ENCODE measurements at regions not wholly inside any gene's neighbourhood (a gene's known extent, or its start where the extent isn't known, plus 50 kb on each side); places are given as distances from the start of the nearest gene placed in this dataset.

DNA sequence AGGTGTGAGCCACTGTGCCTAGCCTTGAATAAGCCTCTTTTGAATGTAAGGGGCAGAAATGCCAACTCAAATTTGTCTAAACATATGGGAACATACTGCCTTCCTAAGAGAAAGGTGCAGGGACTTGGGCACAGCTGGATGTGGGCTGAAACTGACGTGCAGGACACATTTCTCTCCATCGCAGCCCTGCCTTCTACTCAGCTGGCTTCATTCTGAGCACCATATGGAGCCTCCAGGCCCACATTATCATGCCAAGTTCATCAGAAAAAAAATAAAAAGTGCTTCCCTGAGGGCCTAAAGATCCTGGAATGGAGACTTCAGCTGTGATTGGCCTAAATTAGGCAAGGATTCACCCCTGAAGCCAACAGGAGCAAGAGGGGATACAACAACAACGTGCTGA lies 386.2 kb downstream of the RAB28 start:
- TF ChIP-seq, protein P1, sequence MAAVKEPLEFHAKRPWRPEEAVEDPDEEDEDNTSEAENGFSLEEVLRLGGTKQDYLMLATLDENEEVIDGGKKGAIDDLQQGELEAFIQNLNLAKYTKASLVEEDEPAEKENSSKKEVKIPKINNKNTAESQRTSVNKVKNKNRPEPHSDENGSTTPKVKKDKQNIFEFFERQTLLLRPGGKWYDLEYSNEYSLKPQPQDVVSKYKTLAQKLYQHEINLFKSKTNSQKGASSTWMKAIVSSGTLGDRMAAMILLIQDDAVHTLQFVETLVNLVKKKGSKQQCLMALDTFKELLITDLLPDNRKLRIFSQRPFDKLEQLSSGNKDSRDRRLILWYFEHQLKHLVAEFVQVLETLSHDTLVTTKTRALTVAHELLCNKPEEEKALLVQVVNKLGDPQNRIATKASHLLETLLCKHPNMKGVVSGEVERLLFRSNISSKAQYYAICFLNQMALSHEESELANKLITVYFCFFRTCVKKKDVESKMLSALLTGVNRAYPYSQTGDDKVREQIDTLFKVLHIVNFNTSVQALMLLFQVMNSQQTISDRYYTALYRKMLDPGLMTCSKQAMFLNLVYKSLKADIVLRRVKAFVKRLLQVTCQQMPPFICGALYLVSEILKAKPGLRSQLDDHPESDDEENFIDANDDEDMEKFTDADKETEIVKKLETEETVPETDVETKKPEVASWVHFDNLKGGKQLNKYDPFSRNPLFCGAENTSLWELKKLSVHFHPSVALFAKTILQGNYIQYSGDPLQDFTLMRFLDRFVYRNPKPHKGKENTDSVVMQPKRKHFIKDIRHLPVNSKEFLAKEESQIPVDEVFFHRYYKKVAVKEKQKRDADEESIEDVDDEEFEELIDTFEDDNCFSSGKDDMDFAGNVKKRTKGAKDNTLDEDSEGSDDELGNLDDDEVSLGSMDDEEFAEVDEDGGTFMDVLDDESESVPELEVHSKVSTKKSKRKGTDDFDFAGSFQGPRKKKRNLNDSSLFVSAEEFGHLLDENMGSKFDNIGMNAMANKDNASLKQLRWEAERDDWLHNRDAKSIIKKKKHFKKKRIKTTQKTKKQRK (IDR thresholded peaks at IDR 0.05; ENCODE audit: low read length) = no peak
- TF ChIP-seq ZKSCAN5 (CRISPR knock-in tag; IDR thresholded peaks at IDR 0.05) (no peak), ETV6 (CRISPR knock-in tag; conservative IDR thresholded peaks at IDR 0.05) (no peak), ZNF350 (CRISPR knock-in tag; IDR thresholded peaks at IDR 0.05; ENCODE audit: borderline replicate concordance, low read depth) (no peak), PTBP1 (IDR thresholded peaks at IDR 0.05; ENCODE audit: low read depth, low read length, poor library complexity, severe bottlenecking) (no peak), NFATC3 (CRISPR knock-in tag; IDR thresholded peaks at IDR 0.05) (no peak), RFX5 (IDR thresholded peaks at IDR 0.05; ENCODE audit: low read depth, low read length) (no peak)
- TF ChIP-seq, protein P2, sequence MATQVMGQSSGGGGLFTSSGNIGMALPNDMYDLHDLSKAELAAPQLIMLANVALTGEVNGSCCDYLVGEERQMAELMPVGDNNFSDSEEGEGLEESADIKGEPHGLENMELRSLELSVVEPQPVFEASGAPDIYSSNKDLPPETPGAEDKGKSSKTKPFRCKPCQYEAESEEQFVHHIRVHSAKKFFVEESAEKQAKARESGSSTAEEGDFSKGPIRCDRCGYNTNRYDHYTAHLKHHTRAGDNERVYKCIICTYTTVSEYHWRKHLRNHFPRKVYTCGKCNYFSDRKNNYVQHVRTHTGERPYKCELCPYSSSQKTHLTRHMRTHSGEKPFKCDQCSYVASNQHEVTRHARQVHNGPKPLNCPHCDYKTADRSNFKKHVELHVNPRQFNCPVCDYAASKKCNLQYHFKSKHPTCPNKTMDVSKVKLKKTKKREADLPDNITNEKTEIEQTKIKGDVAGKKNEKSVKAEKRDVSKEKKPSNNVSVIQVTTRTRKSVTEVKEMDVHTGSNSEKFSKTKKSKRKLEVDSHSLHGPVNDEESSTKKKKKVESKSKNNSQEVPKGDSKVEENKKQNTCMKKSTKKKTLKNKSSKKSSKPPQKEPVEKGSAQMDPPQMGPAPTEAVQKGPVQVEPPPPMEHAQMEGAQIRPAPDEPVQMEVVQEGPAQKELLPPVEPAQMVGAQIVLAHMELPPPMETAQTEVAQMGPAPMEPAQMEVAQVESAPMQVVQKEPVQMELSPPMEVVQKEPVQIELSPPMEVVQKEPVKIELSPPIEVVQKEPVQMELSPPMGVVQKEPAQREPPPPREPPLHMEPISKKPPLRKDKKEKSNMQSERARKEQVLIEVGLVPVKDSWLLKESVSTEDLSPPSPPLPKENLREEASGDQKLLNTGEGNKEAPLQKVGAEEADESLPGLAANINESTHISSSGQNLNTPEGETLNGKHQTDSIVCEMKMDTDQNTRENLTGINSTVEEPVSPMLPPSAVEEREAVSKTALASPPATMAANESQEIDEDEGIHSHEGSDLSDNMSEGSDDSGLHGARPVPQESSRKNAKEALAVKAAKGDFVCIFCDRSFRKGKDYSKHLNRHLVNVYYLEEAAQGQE (IDR thresholded peaks at IDR 0.05; ENCODE audit: borderline replicate concordance in 1 of 2, low read depth in 1 of 2, low read length in 2 of 2) = no peak
- TF ChIP-seq, protein P3, sequence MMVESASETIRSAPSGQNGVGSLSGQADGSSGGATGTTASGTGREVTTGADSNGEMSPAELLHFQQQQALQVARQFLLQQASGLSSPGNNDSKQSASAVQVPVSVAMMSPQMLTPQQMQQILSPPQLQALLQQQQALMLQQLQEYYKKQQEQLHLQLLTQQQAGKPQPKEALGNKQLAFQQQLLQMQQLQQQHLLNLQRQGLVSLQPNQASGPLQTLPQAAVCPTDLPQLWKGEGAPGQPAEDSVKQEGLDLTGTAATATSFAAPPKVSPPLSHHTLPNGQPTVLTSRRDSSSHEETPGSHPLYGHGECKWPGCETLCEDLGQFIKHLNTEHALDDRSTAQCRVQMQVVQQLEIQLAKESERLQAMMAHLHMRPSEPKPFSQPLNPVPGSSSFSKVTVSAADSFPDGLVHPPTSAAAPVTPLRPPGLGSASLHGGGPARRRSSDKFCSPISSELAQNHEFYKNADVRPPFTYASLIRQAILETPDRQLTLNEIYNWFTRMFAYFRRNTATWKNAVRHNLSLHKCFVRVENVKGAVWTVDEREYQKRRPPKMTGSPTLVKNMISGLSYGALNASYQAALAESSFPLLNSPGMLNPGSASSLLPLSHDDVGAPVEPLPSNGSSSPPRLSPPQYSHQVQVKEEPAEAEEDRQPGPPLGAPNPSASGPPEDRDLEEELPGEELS (CRISPR knock-in tag; IDR thresholded peaks at IDR 0.05) = no peak
- TF ChIP-seq, protein P4, sequence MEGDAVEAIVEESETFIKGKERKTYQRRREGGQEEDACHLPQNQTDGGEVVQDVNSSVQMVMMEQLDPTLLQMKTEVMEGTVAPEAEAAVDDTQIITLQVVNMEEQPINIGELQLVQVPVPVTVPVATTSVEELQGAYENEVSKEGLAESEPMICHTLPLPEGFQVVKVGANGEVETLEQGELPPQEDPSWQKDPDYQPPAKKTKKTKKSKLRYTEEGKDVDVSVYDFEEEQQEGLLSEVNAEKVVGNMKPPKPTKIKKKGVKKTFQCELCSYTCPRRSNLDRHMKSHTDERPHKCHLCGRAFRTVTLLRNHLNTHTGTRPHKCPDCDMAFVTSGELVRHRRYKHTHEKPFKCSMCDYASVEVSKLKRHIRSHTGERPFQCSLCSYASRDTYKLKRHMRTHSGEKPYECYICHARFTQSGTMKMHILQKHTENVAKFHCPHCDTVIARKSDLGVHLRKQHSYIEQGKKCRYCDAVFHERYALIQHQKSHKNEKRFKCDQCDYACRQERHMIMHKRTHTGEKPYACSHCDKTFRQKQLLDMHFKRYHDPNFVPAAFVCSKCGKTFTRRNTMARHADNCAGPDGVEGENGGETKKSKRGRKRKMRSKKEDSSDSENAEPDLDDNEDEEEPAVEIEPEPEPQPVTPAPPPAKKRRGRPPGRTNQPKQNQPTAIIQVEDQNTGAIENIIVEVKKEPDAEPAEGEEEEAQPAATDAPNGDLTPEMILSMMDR (CRISPR knock-in tag; IDR thresholded peaks at IDR 0.05) = no peak

Measured in HepG2 (cell line).